GM12801 (cell line): ENCODE measurements at regions not wholly inside any gene's neighbourhood (a gene's known extent, or its start where the extent isn't known, plus 50 kb on each side); places are given as distances from the start of the nearest gene placed in this dataset.

Experiments
- CTCF ChIP-seq: IDR thresholded peaks from one replicate; pipeline ENCODE4 v1.5.1; 2011; ENCODE audit warnings: control low read depth; ENCODE audit not compliant: insufficient read length; ENCODE audit errors: extremely low read depth

GRCh38 chr14:71486279-71486678 lies 445.9 kb upstream of the RGS6 start:
- no peak for TF ChIP-seq CTCF

- TF ChIP-seq CTCF: no peak
Observed at GRCh38 chr14:71487449-71487848, 444.8 kb upstream of the RGS6 start.

GRCh38 chr14:71487941-71488340 lies 444.3 kb upstream of the RGS6 start:
- no peak for TF ChIP-seq CTCF

GRCh38 chr14:71488703-71489191 lies 443.5 kb upstream of the RGS6 start:
- no peak for TF ChIP-seq CTCF

- no peak for TF ChIP-seq CTCF
Observed at GRCh38 chr14:71489742-71490141, 442.5 kb upstream of the RGS6 start.

GRCh38 chr14:71491931-71492330 lies 440.3 kb upstream of the RGS6 start:
- no peak for TF ChIP-seq CTCF

GRCh38 chr14:71492346-71492745 lies 439.9 kb upstream of the RGS6 start:
- TF ChIP-seq CTCF: no peak

- no peak for TF ChIP-seq CTCF
Observed at GRCh38 chr14:71497645-71498086, 434.6 kb upstream of the RGS6 start.
